ENCODE measurements at regions not wholly inside any gene's neighbourhood (a gene's known extent, or its start where the extent isn't known, plus 50 kb on each side); places are given as distances from the start of the nearest gene placed in this dataset.

DNA sequence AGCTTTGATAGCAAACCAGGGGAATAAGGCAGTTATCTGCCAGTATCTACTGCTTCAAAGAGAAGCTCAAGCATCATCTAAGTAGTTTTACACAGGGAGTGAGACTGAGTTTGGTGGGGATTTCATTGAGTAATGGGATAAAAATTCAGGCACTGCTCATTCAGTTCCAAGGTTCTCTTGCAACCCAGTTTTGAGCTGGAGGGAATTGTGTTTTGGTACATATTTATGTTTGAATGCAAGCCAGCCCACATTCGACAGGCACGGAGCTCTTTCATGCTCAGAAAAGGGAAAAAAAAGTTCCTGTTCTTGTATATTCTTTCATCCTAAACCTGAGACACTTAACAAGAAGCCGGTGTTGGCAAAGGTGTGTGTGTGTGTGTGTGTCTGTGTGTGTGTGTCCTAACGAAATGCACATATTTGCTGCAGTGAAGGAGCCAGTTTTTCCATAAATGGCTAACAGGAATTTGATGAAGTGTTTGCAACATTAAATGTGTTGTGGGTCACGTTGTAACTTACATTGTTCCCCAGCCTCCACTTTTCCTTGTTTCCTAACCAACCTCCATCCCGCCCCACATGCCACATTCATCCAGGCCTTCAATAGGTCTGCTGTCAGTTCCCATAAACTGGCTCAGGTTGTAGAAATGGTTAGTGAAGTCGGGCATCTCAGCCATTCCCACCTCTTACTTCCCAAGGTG is 311.1 kb downstream of the TXNL1 start:
- no peak overlapping the region for H3K27ac Mint-ChIP-seq
- Histone ChIP-seq H3K27ac (ENCODE audit: low read length) (no peak overlapping the region), H3K9me3 (ENCODE audit: control insufficient read depth, insufficient read depth, low read length) (no peaks in the 10 kb centered on the region), H3K4me3 (ENCODE audit: low read length) (no peak overlapping the region), H3K27me3 (ENCODE audit: control insufficient read depth, insufficient read depth, low read length) (no peaks in the 10 kb centered on the region), H3K36me3 (ENCODE audit: control insufficient read depth, insufficient read depth, low read length) (no peaks in the 10 kb centered on the region), H3K4me1 (ENCODE audit: control insufficient read depth, insufficient read depth, low read length) (no peaks in the 10 kb centered on the region)
- no peak for DNase-seq
- no peak for ATAC-seq
- no peaks in the 10 kb centered on the region for H3K4me1 Mint-ChIP-seq
- H3K4me3 Mint-ChIP-seq = no peak overlapping the region
- H3K36me3 Mint-ChIP-seq = no peaks in the 10 kb centered on the region
- no peaks in the 10 kb centered on the region for H3K27me3 Mint-ChIP-seq (ENCODE audit: low read depth in 2 of 2)
- intact Hi-C loops (cut with micrococcal nuclease) = no loop called here
- TF ChIP-seq, protein P1, sequence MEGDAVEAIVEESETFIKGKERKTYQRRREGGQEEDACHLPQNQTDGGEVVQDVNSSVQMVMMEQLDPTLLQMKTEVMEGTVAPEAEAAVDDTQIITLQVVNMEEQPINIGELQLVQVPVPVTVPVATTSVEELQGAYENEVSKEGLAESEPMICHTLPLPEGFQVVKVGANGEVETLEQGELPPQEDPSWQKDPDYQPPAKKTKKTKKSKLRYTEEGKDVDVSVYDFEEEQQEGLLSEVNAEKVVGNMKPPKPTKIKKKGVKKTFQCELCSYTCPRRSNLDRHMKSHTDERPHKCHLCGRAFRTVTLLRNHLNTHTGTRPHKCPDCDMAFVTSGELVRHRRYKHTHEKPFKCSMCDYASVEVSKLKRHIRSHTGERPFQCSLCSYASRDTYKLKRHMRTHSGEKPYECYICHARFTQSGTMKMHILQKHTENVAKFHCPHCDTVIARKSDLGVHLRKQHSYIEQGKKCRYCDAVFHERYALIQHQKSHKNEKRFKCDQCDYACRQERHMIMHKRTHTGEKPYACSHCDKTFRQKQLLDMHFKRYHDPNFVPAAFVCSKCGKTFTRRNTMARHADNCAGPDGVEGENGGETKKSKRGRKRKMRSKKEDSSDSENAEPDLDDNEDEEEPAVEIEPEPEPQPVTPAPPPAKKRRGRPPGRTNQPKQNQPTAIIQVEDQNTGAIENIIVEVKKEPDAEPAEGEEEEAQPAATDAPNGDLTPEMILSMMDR (IDR thresholded peaks at IDR 0.05) = no peak
- H3K9me3 Mint-ChIP-seq = no peaks in the 10 kb centered on the region
- 68% methylated on average over 5 of the region's 7 CpGs for WGBS (ENCODE audit: insufficient coverage)

DNA sequence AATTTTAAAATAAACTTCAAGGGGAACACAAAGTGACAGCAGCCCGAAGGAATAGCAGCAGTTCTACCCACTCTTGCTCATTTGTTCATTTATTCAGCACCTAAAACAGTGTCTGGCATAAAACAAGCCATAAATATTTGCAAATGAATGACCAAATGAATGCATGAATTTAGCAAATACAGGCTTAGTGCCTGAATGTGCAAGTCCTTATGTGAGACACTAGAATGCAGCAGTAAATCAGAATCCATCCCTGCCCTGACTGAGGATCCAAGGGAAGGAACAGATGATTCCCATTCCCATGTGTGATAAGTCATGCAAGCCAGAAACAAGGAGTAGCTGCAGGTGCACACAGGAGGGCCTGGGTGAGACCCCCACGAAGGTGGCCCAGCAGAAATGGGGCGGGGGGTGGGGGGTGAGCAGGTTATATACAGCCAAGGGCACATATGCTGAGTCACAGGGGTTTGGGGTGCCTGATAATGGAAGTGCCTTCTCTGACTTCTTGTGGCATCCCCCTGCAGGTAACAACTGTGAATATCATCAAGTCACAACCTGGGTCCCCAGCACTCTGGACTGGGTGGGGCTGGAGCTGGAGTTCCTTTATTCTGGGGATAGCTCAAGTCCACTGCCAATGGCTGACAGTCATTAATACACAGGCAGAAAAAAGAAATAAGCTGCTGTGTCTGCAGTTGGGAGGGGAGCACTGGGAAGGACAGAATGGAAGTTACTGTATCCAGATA is 311.9 kb downstream of the TXNL1 start:
- Histone ChIP-seq H3K27me3 (ENCODE audit: control insufficient read depth, insufficient read depth, low read length) (no peaks in the 10 kb centered on the region), H3K4me3 (ENCODE audit: low read length) (no peak overlapping the region), H3K36me3 (ENCODE audit: control insufficient read depth, insufficient read depth, low read length) (no peaks in the 10 kb centered on the region), H3K4me1 (ENCODE audit: control insufficient read depth, insufficient read depth, low read length) (no peaks in the 10 kb centered on the region), H3K27ac (ENCODE audit: low read length) (no peak overlapping the region), H3K9me3 (ENCODE audit: control insufficient read depth, insufficient read depth, low read length) (no peaks in the 10 kb centered on the region)
- Mint-ChIP-seq H3K27ac (no peak overlapping the region), H3K4me1 (no peaks in the 10 kb centered on the region), H3K27me3 (ENCODE audit: low read depth in 2 of 2) (no peaks in the 10 kb centered on the region), H3K9me3 (no peaks in the 10 kb centered on the region), H3K36me3 (no peaks in the 10 kb centered on the region), H3K4me3 (no peak overlapping the region)
- intact Hi-C loops (cut with micrococcal nuclease) = no loop called here
- TF ChIP-seq, protein P1 (IDR thresholded peaks at IDR 0.05) = no peak
- ATAC-seq (no peak), DNase-seq (no peak)
- 71% methylated on average over 3 of the region's 3 CpGs for WGBS (ENCODE audit: insufficient coverage)

DNA sequence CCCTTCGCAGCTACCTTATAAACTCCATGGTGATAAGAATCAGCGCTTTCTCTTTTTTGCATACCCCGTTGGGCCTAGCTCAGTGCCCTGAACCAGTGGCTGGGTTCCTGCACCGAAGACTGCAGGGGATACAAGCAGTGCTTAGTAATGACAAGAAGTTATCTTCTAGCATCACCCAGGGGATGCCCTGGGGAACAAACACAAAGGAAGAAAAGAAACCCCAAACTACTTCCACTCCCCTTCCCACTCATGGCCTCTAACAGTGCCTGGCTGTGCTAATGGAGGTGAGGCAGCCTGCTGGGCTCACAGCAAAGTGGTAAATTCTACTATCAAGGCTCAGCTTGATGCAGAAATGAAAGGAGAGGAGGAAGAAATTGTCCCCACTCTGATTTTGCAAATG is 314.7 kb downstream of the TXNL1 start:
- Mint-ChIP-seq H3K4me1 (no peaks in the 10 kb centered on the region), H3K9me3 (no peaks in the 10 kb centered on the region), H3K27me3 (ENCODE audit: low read depth in 2 of 2) (no peaks in the 10 kb centered on the region), H3K27ac (no peak overlapping the region), H3K4me3 (no peak overlapping the region), H3K36me3 (no peaks in the 10 kb centered on the region)
- Histone ChIP-seq H3K36me3 (ENCODE audit: control insufficient read depth, insufficient read depth, low read length) (no peaks in the 10 kb centered on the region), H3K4me1 (ENCODE audit: control insufficient read depth, insufficient read depth, low read length) (peaks cover 2% of the 10 kb centered on the region), H3K9me3 (ENCODE audit: control insufficient read depth, insufficient read depth, low read length) (no peaks in the 10 kb centered on the region), H3K4me3 (ENCODE audit: low read length) (no peak overlapping the region), H3K27ac (ENCODE audit: low read length) (no peak overlapping the region), H3K27me3 (ENCODE audit: control insufficient read depth, insufficient read depth, low read length) (no peaks in the 10 kb centered on the region)
- TF ChIP-seq, protein P1 (IDR thresholded peaks at IDR 0.05) = no peak
- intact Hi-C loops (cut with micrococcal nuclease) = no loop called here
- no peak for ATAC-seq
- WGBS (ENCODE audit: insufficient coverage) = 61% methylated on average over 3 of the region's 4 CpGs
- DNase-seq = no peak
